Lung (tissue), 11 donors: ENCODE measurements at regions not wholly inside any gene's neighbourhood (a gene's known extent, or its start where the extent isn't known, plus 50 kb on each side); places are given as distances from the start of the nearest gene placed in this dataset.

Experiments
- ATAC-seq: fragments of 200-7000 bp; cut with Tn5 transposase; one replicate; pipeline ENCODE4 v1.9.1; 2020; ENCODE audit warnings: moderate number of reproducible peaks; ENCODE audit not compliant: insufficient read depth, low FRiP score
- DNase-seq, 3 donors: peaks; one replicate each; pipeline ENCODE4 v3.0.0-alpha.2; 2013 to 2017
- H3K27ac ChIP-seq, 2 donors: one replicate each; pipeline ENCODE4 v1.5.1; 2013; ENCODE audit warnings: mild to moderate bottlenecking in 2 of 2, moderate library complexity in 2 of 2, control low read depth in 1 of 2, inconsistent platforms in 1 of 2, low read depth in 1 of 2, low read length in 1 of 2
- H3K27me3 ChIP-seq, 3 donors: one replicate each; pipeline ENCODE4 v1.5.1; 2013; ENCODE audit warnings: low read length in 2 of 3; ENCODE audit not compliant: control insufficient read depth in 3 of 3, insufficient read depth in 3 of 3
- H3K36me3 ChIP-seq, 4 donors: one replicate each; pipeline ENCODE4 v1.5.1; 2013; ENCODE audit warnings: low read length in 4 of 4, mild to moderate bottlenecking in 1 of 4, moderate library complexity in 1 of 4; ENCODE audit not compliant: control insufficient read depth in 4 of 4, insufficient read depth in 4 of 4
- H3K4me1 ChIP-seq, 5 donors: one replicate each; pipeline ENCODE4 v1.5.1; 2013; ENCODE audit warnings: low read length in 5 of 5, mild to moderate bottlenecking in 2 of 5, moderate library complexity in 1 of 5; ENCODE audit not compliant: control insufficient read depth in 5 of 5, insufficient read depth in 5 of 5
- H3K4me3 ChIP-seq: one replicate; pipeline ENCODE4 v1.5.1; 2013; ENCODE audit warnings: mild to moderate bottlenecking, control low read depth, moderate library complexity
- H3K9ac ChIP-seq, 2 donors: one replicate each; pipeline ENCODE4 v1.5.1; 2013; ENCODE audit warnings: low read length in 2 of 2, control low read depth in 1 of 2; ENCODE audit not compliant: insufficient read depth in 1 of 2
- H3K9me3 ChIP-seq, 4 donors: one replicate each; pipeline ENCODE4 v1.5.1; 2013; ENCODE audit warnings: low read length in 3 of 4, mild to moderate bottlenecking in 1 of 4, moderate library complexity in 1 of 4; ENCODE audit not compliant: control insufficient read depth in 4 of 4, insufficient read depth in 3 of 4
- CTCF ChIP-seq: IDR thresholded peaks from 2 replicates; pipeline ENCODE4 v1.5.1; 2012; ENCODE audit warnings: mild to moderate bottlenecking; ENCODE audit errors: control extremely low read depth, extremely low read depth
- WGBS, 2 donors: extraction: QIAGEN DNeasy Blood & Tissue Kit; methylation state at CpG; one replicate each; pipeline ENCODE4 v1.1.7; 2013; 5-methylcytosine and 5-hydroxymethylcytosine counted together
- donor health status: control.
- donor health status: control.
- donor health status: Bipolar disorder and iron deficiency.
- donor health status: healthy.
- donor health status: DM: yes; HTN: yes; CAD: no.

GRCh38 chr7:84582747-84583146 is 388.2 kb upstream of the SEMA3A start:
- Histone ChIP-seq H3K27ac (no peak overlapping the region), H3K9ac (no peak overlapping the region), H3K27me3 (no peaks in the 10 kb centered on the region), H3K36me3 (no peaks in the 10 kb centered on the region), H3K4me1 (no peaks in the 10 kb centered on the region), H3K9me3 (no peaks in the 10 kb centered on the region), H3K4me3 (no peak overlapping the region)
- WGBS, 2 donors = 85 to 86% methylated on average over 3 of the region's 3 CpGs
- no peak for TF ChIP-seq CTCF
- no peak for DNase-seq
- no peak for ATAC-seq

- no peaks in the 10 kb centered on the region for H3K36me3 ChIP-seq
- H3K4me1 ChIP-seq = no peaks in the 10 kb centered on the region
- no peaks in the 10 kb centered on the region for H3K9me3 ChIP-seq
- TF ChIP-seq CTCF = no peak
- 92 to 95% methylated on average over 3 of the region's 3 CpGs for WGBS, 2 donors
- no peak overlapping the region for H3K27ac ChIP-seq
- H3K9ac ChIP-seq = no peak overlapping the region
- ATAC-seq (no peak), DNase-seq (no peak)
- H3K4me3 ChIP-seq = no peak overlapping the region
- no peaks in the 10 kb centered on the region for H3K27me3 ChIP-seq
These were observed 384.2 kb upstream of the SEMA3A start for GRCh38 chr7:84578825-84579224.

GRCh38 chr7:84568781-84569180 is 374.2 kb upstream of the SEMA3A start:
- H3K27me3 ChIP-seq = no peaks in the 10 kb centered on the region
- DNase-seq (no peak), ATAC-seq (no peak)
- no peaks in the 10 kb centered on the region for H3K4me1 ChIP-seq
- no peaks in the 10 kb centered on the region for H3K9me3 ChIP-seq
- no peak overlapping the region for H3K4me3 ChIP-seq
- no peak overlapping the region for H3K9ac ChIP-seq
- TF ChIP-seq CTCF = no peak
- H3K27ac ChIP-seq = no peak overlapping the region
- no peaks in the 10 kb centered on the region for H3K36me3 ChIP-seq
- 91% methylated on average over 3 of the region's 3 CpGs for WGBS, 2 donors

GRCh38 chr7:84565345-84566074 is 370.9 kb upstream of the SEMA3A start:
- no peak overlapping the region for H3K4me3 ChIP-seq
- ATAC-seq (no peak), DNase-seq (no peak)
- no peak for TF ChIP-seq CTCF
- H3K9me3 ChIP-seq = no peaks in the 10 kb centered on the region
- no peak overlapping the region for H3K27ac ChIP-seq
- no peak overlapping the region for H3K9ac ChIP-seq
- H3K4me1 ChIP-seq = no peaks in the 10 kb centered on the region
- 88% methylated on average over 2 of the region's 2 CpGs for WGBS, 2 donors
- no peaks in the 10 kb centered on the region for H3K27me3 ChIP-seq
- H3K36me3 ChIP-seq = no peaks in the 10 kb centered on the region
